GM12878 (cell line): ENCODE measurements at regions not wholly inside any gene's neighbourhood (a gene's known extent, or its start where the extent isn't known, plus 50 kb on each side); places are given as distances from the start of the nearest gene placed in this dataset.

Experiments
- ATAC-seq: fragments of 200-7000 bp; cut with Tn5 transposase; 3 replicates; pipeline ENCODE4 v1.9.1; 2020; ENCODE audit warnings: mild to moderate bottlenecking, moderate library complexity
- BruUV-seq: library from RNA; stranded (reverse); fragments of 400-500 nt; replicated peaks from 2 replicates; lab custom pipeline; 2021; lab: Mats Ljungman, UMichigan
- CTCF ChIA-PET: fragments of 300-600 bp; sonication (Branson Sonifier 250); formaldehyde crosslinking; extraction: SDS; loops from one replicate; lab custom pipeline; 2021; ENCODE audit warnings: inconsistent platforms; lab: Yijun Ruan, JAX
- POLR2A ChIA-PET: fragments of 350-600 bp; formaldehyde crosslinking; extraction: SDS; loops from one replicate; lab custom pipeline; 2021; ENCODE audit warnings: inconsistent platforms; lab: Charles Lee
- RAD21 ChIA-PET: fragments of 300-600 bp; sonication (Branson Sonifier 250); formaldehyde crosslinking; loops from one replicate; lab custom pipeline; 2023; ENCODE audit warnings: antibody characterized with exemption; ENCODE audit not compliant: unreplicated experiment; lab: Charles Lee
- SMC1A ChIA-PET: fragments of 300-600 bp; sonication (Branson Sonifier 250); formaldehyde crosslinking; loops from one replicate; lab custom pipeline; 2023; ENCODE audit not compliant: unreplicated experiment, uncharacterized antibody; lab: Charles Lee
- DNase-seq: peaks from one replicate; pipeline ENCODE4 v3.0.0-alpha.2; 2011; ENCODE audit warnings: low read depth, low spot score
- FAIRE-seq: peaks from 3 replicates; lab custom pipeline; 2011; peaks lifted over from hg19 to GRCh38; lab: Jason Lieb, UNC
- H2AFZ ChIP-seq: 2 replicates; pipeline ENCODE4 v1.6.0; 2011; ENCODE audit warnings: low read depth, low read length, control low read depth; ENCODE audit not compliant: control insufficient read depth
- H3K27ac ChIP-seq: 2 replicates; pipeline ENCODE4 v1.5.1; 2011; ENCODE audit warnings: control low read depth; ENCODE audit not compliant: control insufficient read depth, insufficient read depth
- H3K27me3 ChIP-seq, 2 experiments: replicated peaks in 1 of 2; 2 replicates each; pipeline versions ENCODE4 v1.6.0 to v1.6.1; 2011; ENCODE audit warnings: low read length in 1 of 2; ENCODE audit not compliant: control insufficient read depth in 2 of 2, insufficient read depth in 2 of 2
- H3K36me3 ChIP-seq, 2 experiments: 2 replicates each; pipeline ENCODE4 v1.5.1; 2011; ENCODE audit warnings: low read length in 1 of 2; ENCODE audit not compliant: control insufficient read depth in 2 of 2, insufficient read depth in 2 of 2
- H3K4me1 ChIP-seq: 2 replicates; pipeline ENCODE4 v1.6.1; 2011; ENCODE audit warnings: mild to moderate bottlenecking, low read length, moderate library complexity, mixed read lengths; ENCODE audit not compliant: control insufficient read depth, insufficient read depth
- H3K4me2 ChIP-seq: 2 replicates; pipeline ENCODE4 v1.6.0; 2011; ENCODE audit warnings: control low read depth; ENCODE audit not compliant: control insufficient read depth, insufficient read depth
- H3K4me3 ChIP-seq: fragments of 200-600 bp; sonication (generic); 2 replicates; pipeline ENCODE4 v1.5.1; 2016
- H3K79me2 ChIP-seq: 2 replicates; pipeline ENCODE4 v1.6.0; 2011; ENCODE audit warnings: low read length; ENCODE audit not compliant: control insufficient read depth, insufficient read depth
- H3K9ac ChIP-seq: 2 replicates; pipeline ENCODE4 v1.8.0; 2011; ENCODE audit warnings: low read length, control low read depth, mixed read lengths; ENCODE audit not compliant: control insufficient read depth, insufficient read depth
- H3K9me3 ChIP-seq: replicated peaks from 3 replicates; pipeline ENCODE4 v1.5.1; 2011; ENCODE audit warnings: mild to moderate bottlenecking, low read length; ENCODE audit not compliant: control insufficient read depth, insufficient read depth
- H4K20me1 ChIP-seq: 2 replicates; pipeline ENCODE4 v1.6.0; 2011; ENCODE audit not compliant: control insufficient read depth, insufficient read depth
- ATF7 ChIP-seq: fragments of 450-650 bp; IDR thresholded peaks from 2 replicates; pipeline ENCODE4 v1.6.1; 2016; ENCODE audit warnings: low read depth, mild to moderate bottlenecking
- BRCA1 ChIP-seq: IDR thresholded peaks from 2 replicates; pipeline ENCODE4 v1.6.1; 2011; ENCODE audit warnings: low read depth, low read length, improper control_type of control experiment
- CREB1 ChIP-seq: IDR thresholded peaks from 2 replicates; pipeline ENCODE4 v1.6.1; 2012; ENCODE audit warnings: low read depth, mild to moderate bottlenecking, inconsistent platforms
- LARP7 ChIP-seq: fragments of 450-650 bp; IDR thresholded peaks from 2 replicates; pipeline ENCODE4 v1.6.1; 2017; ENCODE audit warnings: mild to moderate bottlenecking
- NFYA ChIP-seq: IDR thresholded peaks from 2 replicates; pipeline ENCODE4 v1.6.1; 2011; ENCODE audit warnings: low read depth, mild to moderate bottlenecking, low read length, improper control_type of control experiment, borderline replicate concordance
- PAX8 ChIP-seq: fragments of 450-650 bp; IDR thresholded peaks from 2 replicates; pipeline ENCODE4 v1.6.1; 2017; ENCODE audit warnings: mild to moderate bottlenecking, moderate library complexity
- RAD51 ChIP-seq: fragments of 450-650 bp; IDR thresholded peaks from 2 replicates; pipeline ENCODE4 v1.6.1; 2016; ENCODE audit warnings: moderate library complexity, mild to moderate bottlenecking, inconsistent platforms
- RUNX3 ChIP-seq: IDR thresholded peaks from 2 replicates; pipeline ENCODE4 v1.6.1; 2012; ENCODE audit warnings: low read length, inconsistent platforms
- SMAD5 ChIP-seq: IDR thresholded peaks from 2 replicates; pipeline ENCODE4 v1.6.1; 2016; ENCODE audit warnings: antibody characterized with exemption, low read depth
- SUPT20H ChIP-seq: IDR thresholded peaks from 2 replicates; pipeline ENCODE4 v1.6.1; 2011; ENCODE audit warnings: low read depth, mild to moderate bottlenecking, low read length, moderate library complexity, borderline replicate concordance; ENCODE audit not compliant: control insufficient read depth
- TCF7 ChIP-seq: IDR thresholded peaks from 2 replicates; pipeline ENCODE4 v1.6.1; 2014; ENCODE audit warnings: antibody characterized with exemption, borderline replicate concordance
- ZNF622 ChIP-seq: fragments of 450-650 bp; IDR thresholded peaks from 2 replicates; pipeline ENCODE4 v1.6.1; 2017; ENCODE audit warnings: mild to moderate bottlenecking, inconsistent platforms
- ZSCAN29 ChIP-seq: fragments of 450-650 bp; IDR thresholded peaks from 2 replicates; pipeline ENCODE4 v1.6.1; 2017; ENCODE audit warnings: mild to moderate bottlenecking, moderate library complexity
- WGBS: methylation state at CpG from one replicate; pipeline ENCODE4 v1.1.6; 2016; ENCODE audit warnings: low lambda C conversion rate; ENCODE audit not compliant: insufficient replicate concordance, insufficient coverage; ENCODE audit errors: missing lambda C conversion rate; 5-methylcytosine and 5-hydroxymethylcytosine counted together
- in situ Hi-C: fragments of 300-500 bp; cut with MboI; formaldehyde crosslinking; loops from 9 replicates; pipeline ENCODE4 v1.14.3; 2018; ENCODE audit warnings: mixed read lengths
- intact Hi-C: fragments of 100-400 bp; cut with micrococcal nuclease; formaldehyde crosslinking; loops from one replicate; pipeline ENCODE4 v1.14.2; 2022; ENCODE audit not compliant: unreplicated experiment
- TF ChIP-seq, protein P1 (sequence below): fragments of 450-650 bp; formaldehyde crosslinking; IDR thresholded peaks from 2 replicates; pipeline ENCODE4 v1.5.0; 2022; ENCODE audit warnings: mild to moderate bottlenecking, missing genetic modification characterization
- TF ChIP-seq, protein P2 (sequence below): fragments of 450-650 bp; formaldehyde crosslinking; IDR thresholded peaks from 2 replicates; pipeline ENCODE4 v1.4.0; 2020; ENCODE audit warnings: mild to moderate bottlenecking, moderate library complexity
- TF ChIP-seq, protein P3 (sequence below): IDR thresholded peaks from 2 replicates; pipeline ENCODE4 v1.6.1; 2011; ENCODE audit warnings: mild to moderate bottlenecking, low read depth, low read length, moderate library complexity; ENCODE audit not compliant: insufficient replicate concordance
- TF ChIP-seq, protein P4 (sequence below): IDR thresholded peaks from 2 replicates; pipeline ENCODE4 v1.6.1; 2012; ENCODE audit warnings: low read depth, low read length, improper control_type of control experiment

DNA sequence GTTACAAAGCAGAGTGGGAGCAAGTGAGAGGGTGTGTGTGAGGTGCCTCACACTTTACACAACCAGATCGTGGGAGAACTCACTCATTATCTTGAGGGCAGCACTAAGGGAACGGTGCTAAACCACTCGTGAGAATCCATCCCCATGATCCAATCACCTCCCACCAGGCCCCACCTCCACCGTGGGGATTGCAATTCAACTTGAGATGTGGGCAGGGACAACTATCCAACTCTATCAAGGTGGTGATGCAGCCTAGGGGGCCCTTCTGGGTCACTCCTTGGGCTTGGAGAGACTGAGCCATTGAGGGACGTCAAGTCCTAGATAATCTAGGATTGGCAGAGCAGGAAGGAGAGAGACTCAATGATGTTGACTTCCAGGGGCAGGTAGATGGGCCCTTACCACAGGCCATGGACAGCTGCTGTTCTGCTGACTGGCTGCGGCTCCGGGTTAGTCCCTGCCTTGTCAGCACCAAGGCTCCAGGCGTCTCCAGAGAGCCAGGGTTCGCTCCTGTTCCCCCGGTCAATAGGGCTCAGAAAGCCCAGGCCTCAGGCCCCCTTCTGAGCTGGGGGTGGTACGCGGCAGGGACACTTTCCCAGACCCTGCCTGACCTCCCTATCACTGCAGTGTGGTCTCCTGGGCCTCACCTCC lies 193.2 kb upstream of the HS6ST1 start:
- CTCF ChIA-PET = no interaction called here
- Histone ChIP-seq H3K4me3 (no peak overlapping the region), H3K9ac (no peak overlapping the region), H3K4me1 (no peaks in the 10 kb centered on the region), H2AFZ (no peak overlapping the region), H3K27me3 (peaks cover 0 to 3% of the 10 kb centered on the region in 2 experiments; a peak in 1 of 4 replicates), H4K20me1 (no peaks in the 10 kb centered on the region), H3K9me3 (no peaks in the 10 kb centered on the region), H3K36me3 (no peaks in the 10 kb centered on the region), H3K4me2 (no peak overlapping the region), H3K27ac (no peak overlapping the region), H3K79me2 (no peaks in the 10 kb centered on the region)
- ATAC-seq (no peak), FAIRE-seq (no peak), DNase-seq (no peak)
- intact Hi-C loops (no loop called here), in situ Hi-C loops (no loop called here)
- POLR2A ChIA-PET = no interaction called here
- SMC1A ChIA-PET = no interaction called here
- BruUV-seq = no TSS peak
- 46% methylated on average over 12 of the region's 12 CpGs for WGBS
- RAD21 ChIA-PET = no interaction called here
- TF ChIP-seq, protein P1, sequence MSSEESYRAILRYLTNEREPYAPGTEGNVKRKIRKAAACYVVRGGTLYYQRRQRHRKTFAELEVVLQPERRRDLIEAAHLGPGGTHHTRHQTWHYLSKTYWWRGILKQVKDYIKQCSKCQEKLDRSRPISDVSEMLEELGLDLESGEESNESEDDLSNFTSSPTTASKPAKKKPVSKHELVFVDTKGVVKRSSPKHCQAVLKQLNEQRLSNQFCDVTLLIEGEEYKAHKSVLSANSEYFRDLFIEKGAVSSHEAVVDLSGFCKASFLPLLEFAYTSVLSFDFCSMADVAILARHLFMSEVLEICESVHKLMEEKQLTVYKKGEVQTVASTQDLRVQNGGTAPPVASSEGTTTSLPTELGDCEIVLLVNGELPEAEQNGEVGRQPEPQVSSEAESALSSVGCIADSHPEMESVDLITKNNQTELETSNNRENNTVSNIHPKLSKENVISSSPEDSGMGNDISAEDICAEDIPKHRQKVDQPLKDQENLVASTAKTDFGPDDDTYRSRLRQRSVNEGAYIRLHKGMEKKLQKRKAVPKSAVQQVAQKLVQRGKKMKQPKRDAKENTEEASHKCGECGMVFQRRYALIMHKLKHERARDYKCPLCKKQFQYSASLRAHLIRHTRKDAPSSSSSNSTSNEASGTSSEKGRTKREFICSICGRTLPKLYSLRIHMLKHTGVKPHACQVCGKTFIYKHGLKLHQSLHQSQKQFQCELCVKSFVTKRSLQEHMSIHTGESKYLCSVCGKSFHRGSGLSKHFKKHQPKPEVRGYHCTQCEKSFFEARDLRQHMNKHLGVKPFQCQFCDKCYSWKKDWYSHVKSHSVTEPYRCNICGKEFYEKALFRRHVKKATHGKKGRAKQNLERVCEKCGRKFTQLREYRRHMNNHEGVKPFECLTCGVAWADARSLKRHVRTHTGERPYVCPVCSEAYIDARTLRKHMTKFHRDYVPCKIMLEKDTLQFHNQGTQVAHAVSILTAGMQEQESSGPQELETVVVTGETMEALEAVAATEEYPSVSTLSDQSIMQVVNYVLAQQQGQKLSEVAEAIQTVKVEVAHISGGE (CRISPR knock-in tag) = no peak
- TF ChIP-seq RUNX3 (no peak), CREB1 (no peak), ZNF622 (no peak), LARP7 (no peak), PAX8 (no peak), BRCA1 (no peak), SUPT20H (no peak), TCF7 (no peak), ZSCAN29 (no peak), NFYA (no peak), ATF7 (no peak), RAD51 (no peak), SMAD5 (no peak)
- TF ChIP-seq, protein P2, sequence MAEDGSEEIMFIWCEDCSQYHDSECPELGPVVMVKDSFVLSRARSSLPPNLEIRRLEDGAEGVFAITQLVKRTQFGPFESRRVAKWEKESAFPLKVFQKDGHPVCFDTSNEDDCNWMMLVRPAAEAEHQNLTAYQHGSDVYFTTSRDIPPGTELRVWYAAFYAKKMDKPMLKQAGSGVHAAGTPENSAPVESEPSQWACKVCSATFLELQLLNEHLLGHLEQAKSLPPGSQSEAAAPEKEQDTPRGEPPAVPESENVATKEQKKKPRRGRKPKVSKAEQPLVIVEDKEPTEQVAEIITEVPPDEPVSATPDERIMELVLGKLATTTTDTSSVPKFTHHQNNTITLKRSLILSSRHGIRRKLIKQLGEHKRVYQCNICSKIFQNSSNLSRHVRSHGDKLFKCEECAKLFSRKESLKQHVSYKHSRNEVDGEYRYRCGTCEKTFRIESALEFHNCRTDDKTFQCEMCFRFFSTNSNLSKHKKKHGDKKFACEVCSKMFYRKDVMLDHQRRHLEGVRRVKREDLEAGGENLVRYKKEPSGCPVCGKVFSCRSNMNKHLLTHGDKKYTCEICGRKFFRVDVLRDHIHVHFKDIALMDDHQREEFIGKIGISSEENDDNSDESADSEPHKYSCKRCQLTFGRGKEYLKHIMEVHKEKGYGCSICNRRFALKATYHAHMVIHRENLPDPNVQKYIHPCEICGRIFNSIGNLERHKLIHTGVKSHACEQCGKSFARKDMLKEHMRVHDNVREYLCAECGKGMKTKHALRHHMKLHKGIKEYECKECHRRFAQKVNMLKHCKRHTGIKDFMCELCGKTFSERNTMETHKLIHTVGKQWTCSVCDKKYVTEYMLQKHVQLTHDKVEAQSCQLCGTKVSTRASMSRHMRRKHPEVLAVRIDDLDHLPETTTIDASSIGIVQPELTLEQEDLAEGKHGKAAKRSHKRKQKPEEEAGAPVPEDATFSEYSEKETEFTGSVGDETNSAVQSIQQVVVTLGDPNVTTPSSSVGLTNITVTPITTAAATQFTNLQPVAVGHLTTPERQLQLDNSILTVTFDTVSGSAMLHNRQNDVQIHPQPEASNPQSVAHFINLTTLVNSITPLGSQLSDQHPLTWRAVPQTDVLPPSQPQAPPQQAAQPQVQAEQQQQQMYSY = no peak
- TF ChIP-seq, protein P3, sequence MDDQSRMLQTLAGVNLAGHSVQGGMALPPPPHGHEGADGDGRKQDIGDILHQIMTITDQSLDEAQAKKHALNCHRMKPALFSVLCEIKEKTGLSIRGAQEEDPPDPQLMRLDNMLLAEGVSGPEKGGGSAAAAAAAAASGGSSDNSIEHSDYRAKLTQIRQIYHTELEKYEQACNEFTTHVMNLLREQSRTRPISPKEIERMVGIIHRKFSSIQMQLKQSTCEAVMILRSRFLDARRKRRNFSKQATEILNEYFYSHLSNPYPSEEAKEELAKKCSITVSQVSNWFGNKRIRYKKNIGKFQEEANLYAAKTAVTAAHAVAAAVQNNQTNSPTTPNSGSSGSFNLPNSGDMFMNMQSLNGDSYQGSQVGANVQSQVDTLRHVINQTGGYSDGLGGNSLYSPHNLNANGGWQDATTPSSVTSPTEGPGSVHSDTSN = no peak
- TF ChIP-seq, protein P4, sequence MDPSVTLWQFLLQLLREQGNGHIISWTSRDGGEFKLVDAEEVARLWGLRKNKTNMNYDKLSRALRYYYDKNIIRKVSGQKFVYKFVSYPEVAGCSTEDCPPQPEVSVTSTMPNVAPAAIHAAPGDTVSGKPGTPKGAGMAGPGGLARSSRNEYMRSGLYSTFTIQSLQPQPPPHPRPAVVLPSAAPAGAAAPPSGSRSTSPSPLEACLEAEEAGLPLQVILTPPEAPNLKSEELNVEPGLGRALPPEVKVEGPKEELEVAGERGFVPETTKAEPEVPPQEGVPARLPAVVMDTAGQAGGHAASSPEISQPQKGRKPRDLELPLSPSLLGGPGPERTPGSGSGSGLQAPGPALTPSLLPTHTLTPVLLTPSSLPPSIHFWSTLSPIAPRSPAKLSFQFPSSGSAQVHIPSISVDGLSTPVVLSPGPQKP = no peak
